ENCODE measurements at regions not wholly inside any gene's neighbourhood (a gene's known extent, or its start where the extent isn't known, plus 50 kb on each side); places are given as distances from the start of the nearest gene placed in this dataset.
"Not testable (repeated sequence)": the region's sequence is repeated elsewhere in the genome, so short reads cannot be mapped to it uniquely, and the experiment has no call there.

DNA sequence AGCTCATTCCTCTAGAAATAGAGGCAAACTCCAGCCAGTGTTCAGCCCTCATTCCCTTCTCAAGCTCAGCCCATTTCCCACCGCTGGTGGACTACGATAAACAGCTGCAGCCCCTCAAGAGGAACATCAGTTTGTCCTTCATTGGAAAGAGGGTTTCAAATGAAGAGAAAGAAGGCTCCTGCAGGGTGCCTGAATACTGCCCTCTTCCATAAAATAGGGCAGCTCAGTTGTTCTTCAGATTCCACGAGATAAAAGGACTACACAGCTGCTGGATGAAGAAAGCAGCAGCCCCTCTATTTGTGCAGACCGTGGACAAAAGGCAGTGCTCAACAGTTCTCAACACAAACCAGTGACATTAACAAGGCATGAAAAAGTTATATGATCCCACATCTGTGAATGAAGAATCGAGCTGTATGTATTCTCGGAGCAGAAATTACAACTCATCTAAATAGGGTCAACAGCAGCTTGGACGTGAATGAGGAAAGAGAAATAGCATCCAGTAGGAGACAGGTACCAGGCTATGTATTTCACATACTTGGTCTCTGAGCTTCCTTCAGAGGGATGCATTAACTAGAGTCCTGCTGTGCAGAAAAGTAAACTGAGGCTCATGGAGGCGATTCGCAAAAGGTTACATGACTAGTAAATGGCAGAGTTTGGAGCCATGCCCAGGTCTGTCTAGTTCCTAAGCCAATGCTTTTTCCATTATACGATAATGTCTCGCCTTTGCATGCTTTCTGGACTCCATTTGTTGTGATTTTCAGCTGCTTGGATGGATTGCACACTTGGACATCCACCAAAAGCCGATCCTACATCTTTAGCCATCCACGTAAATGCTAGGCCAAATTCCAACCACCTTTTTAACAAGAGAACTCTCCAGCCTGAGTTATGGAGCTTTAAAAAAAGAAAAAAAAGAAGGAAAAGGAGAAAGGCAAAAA is 301.2 kb upstream of the PPARGC1A start:
- Histone ChIP-seq H3K9me3 (ENCODE audit: control insufficient read depth in 2 of 2, insufficient read depth in 1 of 2, low read length in 1 of 2) (no peaks in the 10 kb centered on the region), H3K27ac (ENCODE audit: low read depth in 1 of 2, low read length in 1 of 2) (no peak overlapping the region), H3K4me1 (ENCODE audit: control insufficient read depth in 2 of 2, insufficient read depth in 2 of 2, low read length in 2 of 2) (no peaks in the 10 kb centered on the region), H3K36me3 (ENCODE audit: control insufficient read depth in 2 of 2, insufficient read depth in 2 of 2, low read length in 1 of 2) (no peaks in the 10 kb centered on the region), H3K27me3 (ENCODE audit: control insufficient read depth in 2 of 2, insufficient read depth in 1 of 2, low read length in 1 of 2) (no peaks in the 10 kb centered on the region), H3K4me3 (ENCODE audit: low read length in 2 of 2) (no peak overlapping the region)
- WGBS, result 87% methylated on average over 13 of the region's 13 CpGs
- no peak for DNase-seq (ENCODE audit: low read depth in 6 of 9, low spot score in 9 of 9)

DNA sequence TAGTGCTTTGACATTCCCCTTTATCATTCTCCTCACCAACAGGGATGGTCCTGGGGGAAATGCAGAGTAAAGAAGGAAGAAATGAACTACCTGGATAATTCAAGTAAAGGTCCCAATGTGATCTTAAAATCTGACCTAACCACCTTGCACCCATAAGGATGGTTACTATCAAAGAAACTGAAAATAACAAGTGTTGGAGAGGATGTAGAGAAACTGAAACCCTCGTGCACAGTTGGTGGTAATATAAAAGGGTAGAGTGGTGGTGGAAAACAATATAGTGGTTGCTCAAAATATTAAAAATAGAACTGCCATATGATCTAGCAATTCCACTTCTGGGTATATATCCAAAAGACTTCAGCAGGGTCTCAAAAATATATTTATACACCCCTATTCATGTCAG is 298.6 kb upstream of the PPARGC1A start:
- WGBS, result 92% methylated on average over 1 of the region's 1 CpG
- no peak overlapping the region for H3K4me3 ChIP-seq (ENCODE audit: low read length in 2 of 2)
- H3K27ac ChIP-seq (ENCODE audit: low read depth in 1 of 2, low read length in 1 of 2), result no peak overlapping the region
- H3K27me3 ChIP-seq (ENCODE audit: control insufficient read depth in 2 of 2, insufficient read depth in 1 of 2, low read length in 1 of 2), result no peaks in the 10 kb centered on the region
- H3K4me1 ChIP-seq (ENCODE audit: control insufficient read depth in 2 of 2, insufficient read depth in 2 of 2, low read length in 2 of 2), result no peaks in the 10 kb centered on the region
- H3K9me3 ChIP-seq (ENCODE audit: control insufficient read depth in 2 of 2, insufficient read depth in 1 of 2, low read length in 1 of 2), result no peaks in the 10 kb centered on the region
- H3K36me3 ChIP-seq (ENCODE audit: control insufficient read depth in 2 of 2, insufficient read depth in 2 of 2, low read length in 1 of 2), result no peaks in the 10 kb centered on the region
- no peak for DNase-seq (ENCODE audit: low read depth in 6 of 9, low spot score in 9 of 9)

DNA sequence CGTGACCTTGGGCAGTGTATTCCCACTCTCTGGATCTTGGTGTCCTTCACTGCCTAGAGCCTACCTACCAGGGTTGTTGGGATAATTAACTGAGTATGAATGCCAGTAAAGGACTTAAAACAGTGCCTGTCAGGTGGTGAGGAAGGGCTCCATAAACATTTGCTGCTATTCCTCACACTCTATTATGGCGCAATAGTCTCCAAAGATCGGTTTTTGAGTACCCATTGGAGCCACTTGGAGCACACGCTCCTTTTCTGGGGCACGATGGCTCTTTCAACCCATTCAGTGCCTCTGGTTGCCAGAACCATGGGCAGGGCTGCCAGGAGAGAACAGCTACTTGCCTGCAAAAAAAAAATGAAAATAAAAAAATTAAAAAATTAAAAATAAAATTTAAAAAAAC is 296.6 kb upstream of the PPARGC1A start:
- Histone ChIP-seq H3K36me3 (ENCODE audit: control insufficient read depth in 2 of 2, insufficient read depth in 2 of 2, low read length in 1 of 2) (no peaks in the 10 kb centered on the region), H3K4me3 (ENCODE audit: low read length in 2 of 2) (no peak overlapping the region), H3K27ac (ENCODE audit: low read depth in 1 of 2, low read length in 1 of 2) (no peak overlapping the region), H3K4me1 (ENCODE audit: control insufficient read depth in 2 of 2, insufficient read depth in 2 of 2, low read length in 2 of 2) (no peaks in the 10 kb centered on the region), H3K9me3 (ENCODE audit: control insufficient read depth in 2 of 2, insufficient read depth in 1 of 2, low read length in 1 of 2) (no peaks in the 10 kb centered on the region), H3K27me3 (ENCODE audit: control insufficient read depth in 2 of 2, insufficient read depth in 1 of 2, low read length in 1 of 2) (no peaks in the 10 kb centered on the region)
- DNase-seq (ENCODE audit: low read depth in 6 of 9, low spot score in 9 of 9), result no peak
- whole genome bisulfite sequencing, result 95% methylated on average over 5 of the region's 5 CpGs

DNA sequence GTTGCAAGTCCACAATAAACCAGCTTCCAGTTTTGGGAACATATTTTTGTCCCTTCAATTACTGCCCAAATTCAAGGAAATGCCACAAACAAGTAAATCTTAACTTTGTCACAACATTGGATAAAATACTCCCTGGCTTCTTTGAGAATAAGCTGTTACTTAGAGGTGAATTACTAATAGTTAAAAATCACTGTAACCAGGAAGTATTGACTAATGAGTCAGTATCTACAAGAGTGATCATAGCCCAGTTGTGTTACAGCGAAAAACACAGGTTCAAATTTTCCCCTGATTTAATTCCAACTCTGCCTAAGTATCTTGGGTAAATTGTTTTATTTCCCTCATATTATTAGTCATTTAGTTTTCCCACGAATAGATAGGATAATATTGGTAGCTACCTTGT is 291.2 kb upstream of the PPARGC1A start:
- Histone ChIP-seq H3K4me1 (ENCODE audit: control insufficient read depth in 2 of 2, insufficient read depth in 2 of 2, low read length in 2 of 2) (no peaks in the 10 kb centered on the region), H3K36me3 (ENCODE audit: control insufficient read depth in 2 of 2, insufficient read depth in 2 of 2, low read length in 1 of 2) (no peaks in the 10 kb centered on the region), H3K27ac (ENCODE audit: low read depth in 1 of 2, low read length in 1 of 2) (no peak overlapping the region), H3K4me3 (ENCODE audit: low read length in 2 of 2) (no peak overlapping the region), H3K9me3 (ENCODE audit: control insufficient read depth in 2 of 2, insufficient read depth in 1 of 2, low read length in 1 of 2) (no peaks in the 10 kb centered on the region), H3K27me3 (ENCODE audit: control insufficient read depth in 2 of 2, insufficient read depth in 1 of 2, low read length in 1 of 2) (no peaks in the 10 kb centered on the region)
- DNase-seq (ENCODE audit: low read depth in 6 of 9, low spot score in 9 of 9), result no peak
- WGBS, result 88% methylated on average over 2 of the region's 2 CpGs

DNA sequence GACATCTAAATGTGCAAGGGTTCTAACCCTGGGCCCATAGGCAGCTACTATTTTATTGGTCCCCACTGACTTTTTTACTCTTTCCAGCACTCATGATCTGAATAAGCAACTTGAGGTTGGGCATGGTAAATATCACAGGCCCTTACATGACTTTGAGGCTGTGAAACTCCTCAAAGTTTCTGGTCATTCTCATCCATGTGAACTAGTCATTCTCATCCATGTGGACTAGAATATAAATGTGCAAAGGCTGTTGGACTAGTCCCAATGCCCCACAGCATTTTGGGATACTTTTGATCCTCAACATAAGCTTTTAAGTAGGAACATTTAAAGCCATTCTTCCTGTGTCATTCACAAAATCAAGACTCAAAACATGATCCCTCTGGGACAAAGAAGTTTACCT is 290.7 kb upstream of the PPARGC1A start:
- no peak for DNase-seq (ENCODE audit: low read depth in 6 of 9, low spot score in 9 of 9)
- Histone ChIP-seq H3K9me3 (ENCODE audit: control insufficient read depth in 2 of 2, insufficient read depth in 1 of 2, low read length in 1 of 2) (no peaks in the 10 kb centered on the region), H3K4me3 (ENCODE audit: low read length in 2 of 2) (no peak overlapping the region), H3K4me1 (ENCODE audit: control insufficient read depth in 2 of 2, insufficient read depth in 2 of 2, low read length in 2 of 2) (no peaks in the 10 kb centered on the region), H3K27me3 (ENCODE audit: control insufficient read depth in 2 of 2, insufficient read depth in 1 of 2, low read length in 1 of 2) (no peaks in the 10 kb centered on the region), H3K27ac (ENCODE audit: low read depth in 1 of 2, low read length in 1 of 2) (no peak overlapping the region), H3K36me3 (ENCODE audit: control insufficient read depth in 2 of 2, insufficient read depth in 2 of 2, low read length in 1 of 2) (no peaks in the 10 kb centered on the region)

DNA sequence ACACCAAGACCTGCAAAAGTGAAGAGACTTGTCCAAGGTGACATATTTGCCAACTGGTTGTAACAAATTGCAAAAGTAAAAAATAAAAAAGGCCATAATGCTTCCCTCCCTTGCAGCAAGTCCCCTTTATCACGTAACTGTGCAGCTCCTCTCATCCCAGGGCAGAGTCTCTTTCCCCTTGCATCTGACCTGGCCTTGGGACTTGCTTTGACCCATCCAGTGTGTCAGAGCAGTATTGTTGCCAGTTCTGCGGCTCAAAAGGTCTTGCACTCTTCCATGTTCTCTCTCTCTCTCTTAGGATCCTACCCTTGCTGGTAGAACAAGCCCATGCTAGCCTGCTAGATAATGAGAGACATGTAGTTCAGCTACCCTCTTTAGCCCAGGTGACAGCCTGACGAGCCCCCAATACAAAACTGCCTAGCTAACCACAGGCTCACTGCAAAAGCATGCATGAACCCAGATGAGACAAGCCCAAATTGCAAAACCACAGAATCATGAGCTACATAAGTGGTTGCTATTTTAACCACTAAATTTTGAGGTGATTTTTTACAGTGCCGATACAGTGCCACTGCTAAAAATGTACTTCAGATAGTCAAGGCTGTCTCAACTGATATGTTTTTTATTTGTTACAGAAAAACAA is 289.5 kb upstream of the PPARGC1A start:
- WGBS, result 83% methylated on average over 4 of the region's 4 CpGs
- H3K36me3 ChIP-seq (ENCODE audit: control insufficient read depth in 2 of 2, insufficient read depth in 2 of 2, low read length in 1 of 2), result no peaks in the 10 kb centered on the region
- no peak for DNase-seq (ENCODE audit: low read depth in 6 of 9, low spot score in 9 of 9)
- no peaks in the 10 kb centered on the region for H3K4me1 ChIP-seq (ENCODE audit: control insufficient read depth in 2 of 2, insufficient read depth in 2 of 2, low read length in 2 of 2)
- H3K9me3 ChIP-seq (ENCODE audit: control insufficient read depth in 2 of 2, insufficient read depth in 1 of 2, low read length in 1 of 2), result no peaks in the 10 kb centered on the region
- H3K4me3 ChIP-seq (ENCODE audit: low read length in 2 of 2), result no peak overlapping the region
- H3K27me3 ChIP-seq (ENCODE audit: control insufficient read depth in 2 of 2, insufficient read depth in 1 of 2, low read length in 1 of 2), result no peaks in the 10 kb centered on the region
- H3K27ac ChIP-seq (ENCODE audit: low read depth in 1 of 2, low read length in 1 of 2), result no peak overlapping the region

DNA sequence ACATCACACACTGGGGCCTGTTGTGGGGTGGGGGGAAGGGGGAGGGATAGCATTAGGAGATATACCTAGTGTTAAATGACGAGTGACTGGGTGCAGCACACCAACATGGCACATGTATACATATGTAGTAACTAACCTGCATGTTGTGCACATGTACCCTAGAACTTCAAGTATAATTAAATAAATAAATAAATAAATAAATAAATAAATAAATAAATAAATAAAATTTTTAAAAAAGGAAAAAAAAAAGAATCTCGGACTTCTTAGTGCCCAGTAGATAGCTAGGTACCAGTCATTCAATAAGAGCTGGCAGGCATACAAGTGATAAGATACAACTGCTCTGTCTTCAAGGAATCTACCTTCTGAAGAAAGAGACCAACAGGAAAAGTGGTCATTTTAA is 287.6 kb upstream of the PPARGC1A start:
- not testable (repeated sequence) for DNase-seq (ENCODE audit: low read depth in 6 of 9, low spot score in 9 of 9); H3K4me3 ChIP-seq (ENCODE audit: low read length in 2 of 2); H3K4me1 ChIP-seq (ENCODE audit: control insufficient read depth in 2 of 2, insufficient read depth in 2 of 2, low read length in 2 of 2); H3K27me3 ChIP-seq (ENCODE audit: control insufficient read depth in 2 of 2, insufficient read depth in 1 of 2, low read length in 1 of 2); H3K9me3 ChIP-seq (ENCODE audit: control insufficient read depth in 2 of 2, insufficient read depth in 1 of 2, low read length in 1 of 2); H3K36me3 ChIP-seq (ENCODE audit: control insufficient read depth in 2 of 2, insufficient read depth in 2 of 2, low read length in 1 of 2); H3K27ac ChIP-seq (ENCODE audit: low read depth in 1 of 2, low read length in 1 of 2)
- 84% methylated on average over 2 of the region's 2 CpGs for WGBS

DNA sequence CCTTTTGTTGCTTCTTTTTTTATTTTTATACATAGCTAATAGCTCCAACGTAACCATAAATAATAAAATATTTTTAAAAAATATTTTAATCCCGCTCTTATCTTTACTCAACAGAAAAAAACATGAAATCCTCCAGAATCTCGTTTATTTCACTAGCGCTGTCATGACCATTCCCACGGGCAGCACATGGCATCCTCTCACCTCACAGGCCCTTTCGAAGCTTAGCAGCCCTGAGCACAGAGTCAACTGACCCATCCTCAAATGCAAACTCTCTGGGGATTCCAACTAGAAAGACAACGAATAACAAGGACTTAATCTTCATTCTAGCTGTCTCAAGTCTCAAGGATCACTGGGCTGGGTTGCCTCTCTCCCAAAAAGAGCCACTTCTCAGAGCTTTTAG is 285.9 kb upstream of the PPARGC1A start:
- DNase-seq (ENCODE audit: low read depth in 6 of 9, low spot score in 9 of 9), result no peak
- H3K36me3 ChIP-seq (ENCODE audit: control insufficient read depth in 2 of 2, insufficient read depth in 2 of 2, low read length in 1 of 2), result no peaks in the 10 kb centered on the region
- no peaks in the 10 kb centered on the region for H3K27me3 ChIP-seq (ENCODE audit: control insufficient read depth in 2 of 2, insufficient read depth in 1 of 2, low read length in 1 of 2)
- 89% methylated on average over 7 of the region's 7 CpGs for WGBS
- H3K4me1 ChIP-seq (ENCODE audit: control insufficient read depth in 2 of 2, insufficient read depth in 2 of 2, low read length in 2 of 2), result no peaks in the 10 kb centered on the region
- H3K27ac ChIP-seq (ENCODE audit: low read depth in 1 of 2, low read length in 1 of 2), result no peak overlapping the region
- no peaks in the 10 kb centered on the region for H3K9me3 ChIP-seq (ENCODE audit: control insufficient read depth in 2 of 2, insufficient read depth in 1 of 2, low read length in 1 of 2)
- H3K4me3 ChIP-seq (ENCODE audit: low read length in 2 of 2), result no peak overlapping the region

DNA sequence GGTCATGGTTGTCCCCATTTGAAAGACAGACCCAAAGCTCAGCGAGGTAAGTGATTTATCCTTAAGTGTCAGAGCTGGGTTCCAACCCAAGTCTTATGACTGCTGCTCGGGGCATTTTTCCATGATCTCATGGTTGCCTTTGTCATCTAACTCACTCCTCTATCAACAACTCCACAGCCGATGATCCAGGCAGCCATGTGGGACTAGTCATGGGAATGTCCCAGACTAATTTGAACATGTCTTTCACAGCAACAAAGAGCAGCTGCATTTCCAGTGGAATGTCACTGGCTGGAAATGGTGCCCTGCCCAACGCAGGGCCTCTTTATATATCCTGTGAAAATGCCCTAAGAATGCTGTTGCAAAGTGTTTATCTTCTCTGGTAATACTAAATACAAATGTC is 284.8 kb upstream of the PPARGC1A start:
- H3K36me3 ChIP-seq (ENCODE audit: control insufficient read depth in 2 of 2, insufficient read depth in 2 of 2, low read length in 1 of 2), result no peaks in the 10 kb centered on the region
- no peak overlapping the region for H3K4me3 ChIP-seq (ENCODE audit: low read length in 2 of 2)
- H3K27me3 ChIP-seq (ENCODE audit: control insufficient read depth in 2 of 2, insufficient read depth in 1 of 2, low read length in 1 of 2), result no peaks in the 10 kb centered on the region
- no peaks in the 10 kb centered on the region for H3K9me3 ChIP-seq (ENCODE audit: control insufficient read depth in 2 of 2, insufficient read depth in 1 of 2, low read length in 1 of 2)
- WGBS, result 89% methylated on average over 4 of the region's 4 CpGs
- no peaks in the 10 kb centered on the region for H3K4me1 ChIP-seq (ENCODE audit: control insufficient read depth in 2 of 2, insufficient read depth in 2 of 2, low read length in 2 of 2)
- DNase-seq (ENCODE audit: low read depth in 6 of 9, low spot score in 9 of 9), result no peak
- H3K27ac ChIP-seq (ENCODE audit: low read depth in 1 of 2, low read length in 1 of 2), result no peak overlapping the region
